Tibial nerve (tissue), 4 donors: ENCODE measurements at regions not wholly inside any gene's neighbourhood (a gene's known extent, or its start where the extent isn't known, plus 50 kb on each side); places are given as distances from the start of the nearest gene placed in this dataset.

ENCODE experiments used
- DNase-seq, 2 donors: peaks; one replicate each; pipeline ENCODE4 v3.0.0-alpha.2; 2019; ENCODE audit warnings: low spot score in 2 of 2
- H3K27ac ChIP-seq, 4 donors: fragments of 200-600 bp; sonication (generic) in 3 of 4; one replicate each; pipeline ENCODE4 v1.5.1; 2017 to 2019; ENCODE audit warnings: mild to moderate bottlenecking in 1 of 4
- H3K27me3 ChIP-seq, 2 donors: fragments of 200-600 bp; sonication (generic) in 1 of 2; one replicate each; pipeline versions ENCODE4 v1.5.1 to v1.6.0; 2017 to 2019
- H3K36me3 ChIP-seq, 3 donors: fragments of 200-600 bp; sonication (generic); one replicate each; pipeline ENCODE4 v1.5.1; 2018 to 2019
- H3K4me1 ChIP-seq, 4 donors: fragments of 200-600 bp; sonication (generic) in 3 of 4; one replicate each; pipeline ENCODE4 v1.5.1; 2017 to 2019
- H3K4me3 ChIP-seq, 4 donors: fragments of 200-600 bp; sonication (generic) in 3 of 4; one replicate each; pipeline ENCODE4 v1.5.1; 2017 to 2019; ENCODE audit warnings: mild to moderate bottlenecking in 1 of 4, moderate library complexity in 1 of 4
- H3K9me3 ChIP-seq, 4 donors: fragments of 200-600 bp; sonication (generic) in 3 of 4; one replicate each; pipeline ENCODE4 v1.5.1; 2017 to 2019
- CTCF ChIP-seq, 5 experiments: fragments of 200-600 bp in 3 of 5; fragments of 450-650 bp in 2 of 5; sonication (generic) in 3 of 5; IDR thresholded peaks; one replicate each; pipeline ENCODE4 v1.5.1; 2016 to 2019; ENCODE audit warnings: antibody characterized with exemption in 5 of 5, mild to moderate bottlenecking in 3 of 5, moderate library complexity in 2 of 5
- EP300 ChIP-seq, 2 donors: sonication (generic); formaldehyde crosslinking; IDR thresholded peaks; one replicate each; pipeline ENCODE4 v1.6.1; 2017; ENCODE audit warnings: antibody characterized with exemption in 2 of 2, mild to moderate bottlenecking in 1 of 2
- POLR2A ChIP-seq, 2 donors: fragments of 450-650 bp; IDR thresholded peaks; one replicate each; pipeline ENCODE4 v1.6.1; 2017; ENCODE audit warnings: antibody characterized with exemption in 2 of 2, mild to moderate bottlenecking in 2 of 2, moderate library complexity in 2 of 2
- WGBS, 2 donors: methylation state at CpG; one replicate each; pipeline ENCODE4 v1.1.5; 2018; 5-methylcytosine and 5-hydroxymethylcytosine counted together

- WGBS, 2 donors: 85 to 86% methylated on average over 3 of the region's 3 CpGs
- no peak overlapping the region for H3K4me3 ChIP-seq
These were observed 1155.6 kb downstream of the AMY1C start for GRCh38 chr1:104905322-104905721.

GRCh38 chr1:104906141-104906540 lies 1156.4 kb downstream of the AMY1C start:
- Histone ChIP-seq H3K27me3 (no peaks in the 10 kb centered on the region), H3K9me3 (peaks cover 0 to 17% (median 0%) of the 10 kb centered on the region in 4 donors), H3K36me3 (no peaks in the 10 kb centered on the region), H3K4me1 (no peaks in the 10 kb centered on the region), H3K27ac (no peak overlapping the region), H3K4me3 (no peak overlapping the region)
- no peak for TF ChIP-seq POLR2A (IDR thresholded peaks at IDR 0.05)
- TF ChIP-seq CTCF (IDR thresholded peaks at IDR 0.05): no peak
- TF ChIP-seq EP300 (IDR thresholded peaks at IDR 0.05): no peak
- 44 to 64% methylated on average over 2 of the region's 2 CpGs for WGBS, 2 donors
- DNase-seq: no peak

More at GRCh38 chr1:104905322-104905721, 1155.6 kb downstream of the AMY1C start:
- Histone ChIP-seq H3K27me3 (no peaks in the 10 kb centered on the region), H3K9me3 (peaks cover 0 to 17% (median 0%) of the 10 kb centered on the region in 4 donors), H3K36me3 (no peaks in the 10 kb centered on the region), H3K27ac (no peak overlapping the region), H3K4me1 (no peaks in the 10 kb centered on the region)
- no peak for TF ChIP-seq CTCF (IDR thresholded peaks at IDR 0.05)
- no peak for TF ChIP-seq EP300 (IDR thresholded peaks at IDR 0.05)
- TF ChIP-seq POLR2A (IDR thresholded peaks at IDR 0.05): no peak
- DNase-seq: no peak

- no peak for TF ChIP-seq CTCF (IDR thresholded peaks at IDR 0.05)
- TF ChIP-seq POLR2A (IDR thresholded peaks at IDR 0.05): no peak
- TF ChIP-seq EP300 (IDR thresholded peaks at IDR 0.05): no peak
- WGBS, 2 donors: 88 to 94% methylated on average over 1 of the region's 1 CpG
- H3K27me3 ChIP-seq: no peaks in the 10 kb centered on the region
- no peaks in the 10 kb centered on the region for H3K36me3 ChIP-seq
- H3K4me3 ChIP-seq: no peak overlapping the region
- no peaks in the 10 kb centered on the region for H3K4me1 ChIP-seq
- H3K9me3 ChIP-seq: no peaks in the 10 kb centered on the region
- H3K27ac ChIP-seq: no peak overlapping the region
- no peak for DNase-seq
These were observed 1169.5 kb downstream of the AMY1C start for GRCh38 chr1:104919188-104919587.

- Histone ChIP-seq H3K27ac (no peak overlapping the region), H3K4me3 (no peak overlapping the region), H3K9me3 (no peaks in the 10 kb centered on the region), H3K36me3 (no peaks in the 10 kb centered on the region), H3K4me1 (no peaks in the 10 kb centered on the region), H3K27me3 (no peaks in the 10 kb centered on the region)
- TF ChIP-seq POLR2A (IDR thresholded peaks at IDR 0.05) (no peak), CTCF (IDR thresholded peaks at IDR 0.05) (no peak), EP300 (IDR thresholded peaks at IDR 0.05) (no peak)
- no peak for DNase-seq
These were observed 1171.8 kb downstream of the AMY1C start for GRCh38 chr1:104921525-104921924.

- 68 to 74% methylated on average over 7 of the region's 7 CpGs for WGBS, 2 donors
- Histone ChIP-seq H3K36me3 (no peaks in the 10 kb centered on the region), H3K4me3 (no peak overlapping the region), H3K27ac (no peak overlapping the region), H3K4me1 (no peaks in the 10 kb centered on the region), H3K27me3 (no peaks in the 10 kb centered on the region), H3K9me3 (no peaks in the 10 kb centered on the region)
- no peak for TF ChIP-seq POLR2A (IDR thresholded peaks at IDR 0.05)
- no peak for TF ChIP-seq CTCF (IDR thresholded peaks at IDR 0.05)
- TF ChIP-seq EP300 (IDR thresholded peaks at IDR 0.05): no peak
- no peak for DNase-seq
These were observed 1173.4 kb downstream of the AMY1C start for GRCh38 chr1:104923075-104923474.
